ENCODE measurements at regions not wholly inside any gene's neighbourhood (a gene's known extent, or its start where the extent isn't known, plus 50 kb on each side); places are given as distances from the start of the nearest gene placed in this dataset.

GRCh38 chr19:30148803-30149202 lies 206.8 kb downstream of the URI1 start:
- no peak overlapping the region for H2BK5ac ChIP-seq (ENCODE audit: low read depth, low read length, poor library complexity, severe bottlenecking)
- no peak for ATAC-seq (ENCODE audit: low read depth)
- peak overlapping the region; percentile 42 for H2AK9ac ChIP-seq (replicated peaks; ENCODE audit: low read depth, low read length, poor library complexity)
- H3K4me2 ChIP-seq (ENCODE audit: low read depth, low read length), result no peak overlapping the region
- dilution Hi-C loops (cut with HindIII; ENCODE audit: low sequenced_read_pairs, unreplicated experiment) (no loop called here), intact Hi-C loops (cut with micrococcal nuclease) (no loop called here), in situ Hi-C loops (cut with MboI; ENCODE audit: low sequenced_read_pairs) (no loop called here)
- H2AFZ ChIP-seq (replicated peaks; ENCODE audit: low read length, poor library complexity), result no peak overlapping the region
- no peak overlapping the region for H3K56ac ChIP-seq (ENCODE audit: extremely low read depth, insufficient read depth, low read length)
- H2BK20ac ChIP-seq (ENCODE audit: low read depth, low read length), result no peak overlapping the region
- no peak overlapping the region for H3K14ac ChIP-seq (replicated peaks; ENCODE audit: low read depth, low read length)
- H3K4me1 ChIP-seq (ENCODE audit: control insufficient read depth, insufficient read depth, low read length), result no peaks in the 10 kb centered on the region
- H3K9me1 ChIP-seq (ENCODE audit: insufficient read depth, low read length), result no peaks in the 10 kb centered on the region
- no peak overlapping the region for H3K9ac ChIP-seq (ENCODE audit: low read depth, low read length)
- no peak overlapping the region for H4K8ac ChIP-seq (ENCODE audit: low read depth in 2 of 2, low read length in 2 of 2)
- no peak overlapping the region for H2BK120ac ChIP-seq (ENCODE audit: low read depth, low read length)
- no peak overlapping the region for H2AK5ac ChIP-seq (ENCODE audit: low read depth, low read length)
- H3K79me1 ChIP-seq (ENCODE audit: low read depth in 1 of 2, low read length in 2 of 2), result no peaks in the 10 kb centered on the region
- POLR2A ChIA-PET (ENCODE audit: unreplicated experiment), result no interaction called here
- CTCF ChIA-PET, result no interaction called here
- H3K36me3 ChIP-seq (ENCODE audit: control insufficient read depth, insufficient read depth, low read length), result no peaks in the 10 kb centered on the region
- peaks cover 28% of the 10 kb centered on the region; the same call in 1 of the 2 replicates for H3K9me3 ChIP-seq (ENCODE audit: control insufficient read depth, insufficient read depth, low read length)
- DNase-seq, result no peak
- no peak overlapping the region for H3K18ac ChIP-seq (ENCODE audit: low read depth, low read length)
- H4K5ac ChIP-seq (ENCODE audit: low read depth, low read length), result no peak overlapping the region
- H3K27me3 ChIP-seq (ENCODE audit: control insufficient read depth, insufficient read depth, low read length), result no peaks in the 10 kb centered on the region
- WGBS, 2 experiments (ENCODE audit: extremely low coverage in 2 of 2, insufficient read length in 1 of 2), result 86% methylated on average over 4 of the region's 8 CpGs; no CpG with 5 or more reads in 1 of the 2 experiments
- H2BK15ac ChIP-seq (ENCODE audit: low read depth, low read length), result no peak overlapping the region
- H3K4me3 ChIP-seq (ENCODE audit: insufficient read depth, low read depth, low read length), result no peak overlapping the region
- TF ChIP-seq CEBPB (IDR thresholded peaks at IDR 0.05; ENCODE audit: low read depth, low read length), result no peak
- TF ChIP-seq ELK1 (IDR thresholded peaks at IDR 0.05; ENCODE audit: borderline replicate concordance, low read depth, low read length), result no peak
- no peak for TF ChIP-seq CTCF (conservative IDR thresholded peaks at IDR 0.05; ENCODE audit: low read depth, low read length)
- TF ChIP-seq CHD1 (IDR thresholded peaks at IDR 0.05; ENCODE audit: low read depth, low read length), result no peak
- TF ChIP-seq RCOR1 (IDR thresholded peaks at IDR 0.05; ENCODE audit: insufficient replicate concordance, low read length), result no peak
- no peak for TF ChIP-seq RAD21 (IDR thresholded peaks at IDR 0.05; ENCODE audit: low read length)
- TF ChIP-seq POLR2A (IDR thresholded peaks at IDR 0.05; ENCODE audit: low read depth, low read length), result no peak
- no peak for TF ChIP-seq RFX5 (IDR thresholded peaks at IDR 0.05; ENCODE audit: low read depth, low read length)
- TF ChIP-seq MAFK (IDR thresholded peaks at IDR 0.05; ENCODE audit: low read depth, low read length), result no peak
- H4K20me1 ChIP-seq (ENCODE audit: insufficient read depth, low read length), result no peaks in the 10 kb centered on the region
- no TSS peak for BruUV-seq (replicated peaks)
- H3K4ac ChIP-seq (ENCODE audit: low read depth, low read length), result no peak overlapping the region
- H3K27ac ChIP-seq (ENCODE audit: insufficient read depth, low read length), result no peak overlapping the region
- H4K91ac ChIP-seq (ENCODE audit: insufficient read depth, low read depth, low read length), result no peak overlapping the region
- H3K23ac ChIP-seq (ENCODE audit: low read depth, low read length), result no peak overlapping the region

Measured in IMR-90 (cell line).